ENCODE measurements at regions not wholly inside any gene's neighbourhood (a gene's known extent, or its start where the extent isn't known, plus 50 kb on each side); places are given as distances from the start of the nearest gene placed in this dataset.
"Not testable (repeated sequence)": the region's sequence is repeated elsewhere in the genome, so short reads cannot be mapped to it uniquely, and the experiment has no call there.

GRCh38 chr4:38504396-38504715 is 159.6 kb upstream of the KLF3 start:
- no peak for DNase-seq (ENCODE audit: low read depth in 1 of 2, low spot score in 1 of 2)

GRCh38 chr4:38509551-38509950 is 154.4 kb upstream of the KLF3 start:
- peak in 1 of 2 donors; percentile 15 for DNase-seq (ENCODE audit: low read depth in 1 of 2, low spot score in 1 of 2)

GRCh38 chr4:38510201-38510600 is 153.8 kb upstream of the KLF3 start:
- no peak for DNase-seq (ENCODE audit: low read depth in 1 of 2, low spot score in 1 of 2)

GRCh38 chr4:38511702-38512101 is 152.3 kb upstream of the KLF3 start:
- no peak for DNase-seq (ENCODE audit: low read depth in 1 of 2, low spot score in 1 of 2)

GRCh38 chr4:38512840-38513239 is 151.2 kb upstream of the KLF3 start:
- no peak for DNase-seq (ENCODE audit: low read depth in 1 of 2, low spot score in 1 of 2)

- DNase-seq (ENCODE audit: low read depth in 1 of 2, low spot score in 1 of 2) = no peak
These were observed 149.4 kb upstream of the KLF3 start for GRCh38 chr4:38514465-38515146.

GRCh38 chr4:38516190-38516589 is 147.8 kb upstream of the KLF3 start:
- DNase-seq (ENCODE audit: low read depth in 1 of 2, low spot score in 1 of 2) = no peak

- DNase-seq (ENCODE audit: low read depth in 1 of 2, low spot score in 1 of 2) = no peak
These were observed 144.3 kb upstream of the KLF3 start for GRCh38 chr4:38519666-38520065.

- DNase-seq (ENCODE audit: low read depth in 1 of 2, low spot score in 1 of 2) = no peak
These were observed 140.9 kb upstream of the KLF3 start for GRCh38 chr4:38523054-38523453.

GRCh38 chr4:38523524-38524448 is 140.2 kb upstream of the KLF3 start:
- no peak for DNase-seq (ENCODE audit: low read depth in 1 of 2, low spot score in 1 of 2)

- no peak for DNase-seq (ENCODE audit: low read depth in 1 of 2, low spot score in 1 of 2)
These were observed 137.6 kb upstream of the KLF3 start for GRCh38 chr4:38526412-38526811.

- DNase-seq (ENCODE audit: low read depth in 1 of 2, low spot score in 1 of 2) = no peak
These were observed 134.5 kb upstream of the KLF3 start for GRCh38 chr4:38529189-38530115.

GRCh38 chr4:38530486-38530885 is 133.5 kb upstream of the KLF3 start:
- DNase-seq (ENCODE audit: low read depth in 1 of 2, low spot score in 1 of 2) = no peak

GRCh38 chr4:38531141-38531727 is 132.8 kb upstream of the KLF3 start:
- no peak for DNase-seq (ENCODE audit: low read depth in 1 of 2, low spot score in 1 of 2)

- no peak for DNase-seq (ENCODE audit: low read depth in 1 of 2, low spot score in 1 of 2)
These were observed 131.0 kb upstream of the KLF3 start for GRCh38 chr4:38532908-38533499.

GRCh38 chr4:38534344-38535045 is 129.5 kb upstream of the KLF3 start:
- DNase-seq (ENCODE audit: low read depth in 1 of 2, low spot score in 1 of 2) = no peak

- DNase-seq (ENCODE audit: low read depth in 1 of 2, low spot score in 1 of 2) = not testable (repeated sequence)
These were observed 128.9 kb upstream of the KLF3 start for GRCh38 chr4:38535071-38535470.

- DNase-seq (ENCODE audit: low read depth in 1 of 2, low spot score in 1 of 2) = no peak
These were observed 128.3 kb upstream of the KLF3 start for GRCh38 chr4:38535717-38536116.

GRCh38 chr4:38536716-38537115 is 127.3 kb upstream of the KLF3 start:
- no peak for DNase-seq (ENCODE audit: low read depth in 1 of 2, low spot score in 1 of 2)

GRCh38 chr4:38537666-38538065 is 126.3 kb upstream of the KLF3 start:
- DNase-seq (ENCODE audit: low read depth in 1 of 2, low spot score in 1 of 2) = no peak
